OCI-LY3 (cell line): ENCODE measurements at regions not wholly inside any gene's neighbourhood (a gene's known extent, or its start where the extent isn't known, plus 50 kb on each side); places are given as distances from the start of the nearest gene placed in this dataset.
"Not testable (repeated sequence)": the region's sequence is repeated elsewhere in the genome, so short reads cannot be mapped to it uniquely, and the experiment has no call there.

Experiments used
- H2AFZ ChIP-seq: fragments of 200-600, 300-600 bp; shearing (Covaris generic); 2 replicates; pipeline ENCODE4 v1.6.0; 2014; ENCODE audit warnings: antibody characterized with exemption, low read depth, low read length
- H3K27ac ChIP-seq: fragments of 200-600, 300-600 bp; sonication (generic); 2 replicates; pipeline ENCODE4 v1.5.1; 2014; ENCODE audit warnings: mild to moderate bottlenecking, low read length, moderate library complexity, mixed read lengths
- H3K27me3 ChIP-seq: fragments of 200-600, 300-600 bp; sonication (generic); 2 replicates; pipeline ENCODE4 v1.6.1; 2014; ENCODE audit warnings: low read depth, low read length, mixed read lengths
- H3K36me3 ChIP-seq: fragments of 200-600, 300-600 bp; sonication (generic); replicated peaks from 2 replicates; pipeline ENCODE3; 2014; ENCODE audit warnings: low read depth, low read length, mixed read lengths
- H3K4me1 ChIP-seq: fragments of 300-600, 200-600 bp; sonication (generic); 2 replicates; pipeline ENCODE4 v1.6.1; 2014; ENCODE audit warnings: low read length, mixed read lengths
- H3K4me2 ChIP-seq: fragments of 200-600, 300-600 bp; sonication (generic); 2 replicates; pipeline ENCODE4 v1.6.1; 2014; ENCODE audit warnings: low read length, mixed read lengths
- H3K4me3 ChIP-seq: fragments of 300-600, 200-600 bp; sonication (generic); 2 replicates; pipeline ENCODE4 v1.5.1; 2014; ENCODE audit warnings: antibody characterized with exemption, mild to moderate bottlenecking, low read length, moderate library complexity
- H3K79me2 ChIP-seq: fragments of 300-600, 200-600 bp; shearing (Covaris generic); 2 replicates; pipeline ENCODE4 v1.6.1; 2014; ENCODE audit warnings: mild to moderate bottlenecking, low read length, mixed read lengths
- H3K9ac ChIP-seq: fragments of 300-600, 200-600 bp; shearing (Covaris generic); 2 replicates; pipeline ENCODE4 v1.6.0; 2014; ENCODE audit warnings: mild to moderate bottlenecking, low read length, moderate library complexity
- H3K9me3 ChIP-seq: fragments of 200-600, 300-600 bp; shearing (Covaris generic); 2 replicates; pipeline ENCODE4 v1.6.1; 2014; ENCODE audit warnings: low read length, mixed read lengths; ENCODE audit not compliant: insufficient read depth
- H4K20me1 ChIP-seq: fragments of 200-600, 300-600 bp; sonication (generic); 2 replicates; pipeline ENCODE4 v1.6.1; 2016; ENCODE audit warnings: low read length, mixed read lengths; ENCODE audit not compliant: insufficient read depth
- CTCF ChIP-seq: fragments of 200-600, 300-600 bp; sonication (generic); IDR thresholded peaks from 2 replicates; pipeline ENCODE4 v1.5.1; 2014; ENCODE audit warnings: antibody characterized with exemption, low read length, low read depth
- EZH2phosphoT487 ChIP-seq: fragments of 200-600 bp; shearing (Covaris generic); IDR thresholded peaks from 2 replicates; pipeline ENCODE4 v1.6.1; 2018; ENCODE audit warnings: antibody characterized with exemption, mixed run types, low read depth

- Histone ChIP-seq H3K27me3 (no peaks in the 10 kb centered on the region), H4K20me1 (no peaks in the 10 kb centered on the region), H3K27ac (no peak overlapping the region), H3K4me1 (peaks cover 6% of the 10 kb centered on the region; the same call in 1 of the 2 replicates), H3K9me3 (no peaks in the 10 kb centered on the region), H3K4me3 (no peak overlapping the region), H3K4me2 (no peak overlapping the region), H2AFZ (no peak overlapping the region), H3K79me2 (no peaks in the 10 kb centered on the region), H3K9ac (no peak overlapping the region), H3K36me3 (no peaks in the 10 kb centered on the region)
- TF ChIP-seq CTCF (no peak), EZH2phosphoT487 (no peak)
Measured at GRCh38 chr6:74492587-74492986, 713.3 kb downstream of the COL12A1 start.

DNA sequence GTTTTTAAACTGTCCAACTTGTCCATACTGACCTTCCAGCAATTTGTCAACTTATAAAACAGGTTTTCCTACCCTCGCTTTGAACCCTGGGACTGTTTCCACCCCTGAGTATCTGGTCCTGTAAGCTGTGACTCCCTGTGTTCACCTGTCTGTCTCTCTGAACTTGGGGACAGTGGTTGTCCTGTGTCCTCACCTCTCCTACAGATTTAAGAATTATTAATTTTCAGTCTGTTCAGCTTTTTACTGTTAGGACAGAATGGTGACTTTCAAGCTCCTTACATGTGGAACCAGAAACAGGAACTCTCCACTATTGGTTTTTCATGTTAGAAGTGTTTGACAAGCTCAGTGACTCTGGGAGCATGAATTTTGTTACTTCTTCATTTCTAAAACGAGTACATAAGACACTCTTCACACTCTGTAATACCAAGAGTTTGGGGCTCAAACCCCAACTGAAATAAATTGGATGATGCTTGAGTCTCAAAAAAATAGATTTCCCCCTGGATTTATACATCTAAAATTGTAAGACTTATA, 713.9 kb downstream of the COL12A1 start:
- Histone ChIP-seq H3K79me2 (no peaks in the 10 kb centered on the region), H3K27me3 (no peaks in the 10 kb centered on the region), H3K27ac (no peak overlapping the region), H2AFZ (no peak overlapping the region), H3K9me3 (no peaks in the 10 kb centered on the region), H3K9ac (no peak overlapping the region), H3K4me1 (peaks cover 6% of the 10 kb centered on the region; the same call in 1 of the 2 replicates), H3K4me3 (no peak overlapping the region), H4K20me1 (no peaks in the 10 kb centered on the region), H3K4me2 (no peak overlapping the region), H3K36me3 (no peaks in the 10 kb centered on the region)
- TF ChIP-seq EZH2phosphoT487 (no peak), CTCF (no peak)

DNA sequence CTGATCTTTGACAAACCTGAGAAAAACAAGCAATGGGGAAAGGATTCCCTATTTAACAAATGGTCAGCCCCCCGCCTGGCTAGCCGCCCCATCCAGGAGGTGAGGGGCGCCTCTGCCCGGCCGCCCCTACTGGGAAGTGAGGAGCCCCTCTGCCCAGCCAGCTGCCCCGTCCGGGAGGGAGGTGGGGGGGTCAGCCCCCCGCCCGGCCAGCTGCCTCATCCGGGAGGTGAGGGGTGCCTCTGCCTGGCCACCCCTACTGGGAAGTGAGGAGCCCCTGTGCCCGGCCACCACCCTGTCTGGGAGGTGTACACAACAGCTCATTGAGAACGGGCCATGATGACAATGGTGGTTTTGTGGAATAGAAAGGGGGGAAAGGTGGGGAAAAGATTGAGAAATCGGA, 717.1 kb downstream of the COL12A1 start:
- H3K9ac ChIP-seq, H4K20me1 ChIP-seq, H2AFZ ChIP-seq, H3K4me3 ChIP-seq, H3K27ac ChIP-seq, H3K4me1 ChIP-seq, H3K36me3 ChIP-seq, H3K27me3 ChIP-seq, H3K4me2 ChIP-seq, H3K9me3 ChIP-seq, H3K79me2 ChIP-seq: not testable (repeated sequence)

DNA sequence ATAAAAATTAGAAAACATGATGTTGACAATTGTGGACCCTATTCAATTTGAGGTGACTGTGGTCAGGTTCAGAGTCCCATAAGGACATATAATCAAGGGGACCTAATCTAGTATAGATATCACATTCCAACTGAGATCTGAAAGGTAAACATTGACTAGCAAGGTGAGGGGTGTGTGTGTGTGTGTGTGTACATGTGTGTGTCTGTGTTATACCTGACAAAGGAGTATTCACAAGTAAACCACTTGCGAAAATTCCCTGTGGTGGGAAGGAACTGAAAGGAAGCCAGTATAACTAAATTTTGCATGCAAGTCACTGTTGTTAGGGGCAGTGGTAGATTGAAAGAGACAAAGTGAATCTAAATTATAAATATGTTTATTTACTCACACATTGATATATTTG, 723.7 kb downstream of the COL12A1 start:
- H3K79me2 ChIP-seq, result no peaks in the 10 kb centered on the region
- H3K4me2 ChIP-seq, result no peak overlapping the region
- no peaks in the 10 kb centered on the region for H3K9me3 ChIP-seq
- no peak overlapping the region for H3K4me3 ChIP-seq
- no peak overlapping the region for H2AFZ ChIP-seq
- no peak overlapping the region for H3K27ac ChIP-seq
- no peaks in the 10 kb centered on the region for H3K27me3 ChIP-seq
- H3K9ac ChIP-seq, result no peak overlapping the region
- H3K4me1 ChIP-seq, result no peaks in the 10 kb centered on the region
- no peaks in the 10 kb centered on the region for H3K36me3 ChIP-seq
- H4K20me1 ChIP-seq, result no peaks in the 10 kb centered on the region
- TF ChIP-seq EZH2phosphoT487 (no peak), CTCF (no peak)

GRCh38 chr6:74480561-74480960, 725.3 kb downstream of the COL12A1 start:
- H3K4me3 ChIP-seq, result no peak overlapping the region
- no peaks in the 10 kb centered on the region for H3K79me2 ChIP-seq
- H3K9me3 ChIP-seq, result no peaks in the 10 kb centered on the region
- no peak overlapping the region for H3K4me2 ChIP-seq
- H3K27ac ChIP-seq, result no peak overlapping the region
- H3K27me3 ChIP-seq, result no peaks in the 10 kb centered on the region
- H3K4me1 ChIP-seq, result no peaks in the 10 kb centered on the region
- H2AFZ ChIP-seq, result no peak overlapping the region
- no peaks in the 10 kb centered on the region for H3K36me3 ChIP-seq
- TF ChIP-seq EZH2phosphoT487, result no peak
- no peak for TF ChIP-seq CTCF
- H3K9ac ChIP-seq, result no peak overlapping the region
- no peaks in the 10 kb centered on the region for H4K20me1 ChIP-seq
